OCI-LY7 (cell line): ENCODE measurements at regions not wholly inside any gene's neighbourhood (a gene's known extent, or its start where the extent isn't known, plus 50 kb on each side); places are given as distances from the start of the nearest gene placed in this dataset.

Source experiments
- BruUV-seq: library from RNA; stranded (reverse); fragments of 400-500 nt; replicated peaks from 2 replicates; lab custom pipeline; 2021; lab: Mats Ljungman, UMichigan
- CTCF ChIA-PET: fragments of 300-600 bp; sonication (Branson Sonifier 250); formaldehyde crosslinking; loops from one replicate; lab custom pipeline; 2022; ENCODE audit warnings: antibody characterized with exemption; ENCODE audit not compliant: unreplicated experiment; lab: Charles Lee
- POLR2A ChIA-PET: fragments of 300-600 bp; sonication (Branson Sonifier 250); formaldehyde crosslinking; loops from one replicate; lab custom pipeline; 2022; ENCODE audit warnings: antibody characterized with exemption; lab: Charles Lee
- DNase-seq: peaks from one replicate; pipeline ENCODE4 v3.0.0-alpha.2; 2015; ENCODE audit warnings: low spot score
- H2AFZ ChIP-seq: fragments of 200-600 bp; sonication (generic), shearing (Covaris generic); 2 replicates; pipeline ENCODE4 v1.6.1; 2014; ENCODE audit warnings: mild to moderate bottlenecking, antibody characterized with exemption, low read length, moderate library complexity
- H3K27ac ChIP-seq: fragments of 200-600 bp; sonication (generic); 2 replicates; pipeline ENCODE4 v1.5.1; 2014; ENCODE audit warnings: mixed run types, low read depth, mild to moderate bottlenecking, moderate library complexity, low read length, inconsistent platforms; ENCODE audit not compliant: poor library complexity, severe bottlenecking
- H3K36me3 ChIP-seq: fragments of 200-600 bp; sonication (generic); 2 replicates; pipeline ENCODE4 v1.6.1; 2014; ENCODE audit warnings: mild to moderate bottlenecking, antibody characterized with exemption, low read length, moderate library complexity, mixed read lengths; ENCODE audit not compliant: insufficient read depth
- H3K4me1 ChIP-seq: fragments of 200-600 bp; sonication (generic); 2 replicates; pipeline ENCODE4 v1.5.1; 2014; ENCODE audit warnings: mild to moderate bottlenecking, low read length; ENCODE audit not compliant: insufficient read depth, poor library complexity, severe bottlenecking
- H3K4me2 ChIP-seq: fragments of 200-600 bp; sonication (generic); 2 replicates; pipeline ENCODE4 v1.6.1; 2014; ENCODE audit warnings: mild to moderate bottlenecking, low read length
- H3K4me3 ChIP-seq: fragments of 200-600 bp; sonication (generic); 2 replicates; pipeline ENCODE4 v1.5.1; 2014; ENCODE audit warnings: mild to moderate bottlenecking, low read depth, low read length; ENCODE audit not compliant: poor library complexity, severe bottlenecking
- H3K79me2 ChIP-seq: fragments of 200-600 bp; sonication (generic); 2 replicates; pipeline ENCODE4 v1.6.1; 2016; ENCODE audit warnings: low read depth, mild to moderate bottlenecking, low read length, moderate library complexity, mixed read lengths; ENCODE audit not compliant: insufficient read depth
- H3K9me2 ChIP-seq: fragments of 200-600 bp; sonication (generic); 2 replicates; pipeline ENCODE4 v1.6.1; 2016; ENCODE audit warnings: mild to moderate bottlenecking, low read length, mixed read lengths; ENCODE audit not compliant: insufficient read depth
- H3K9me3 ChIP-seq: fragments of 200-600 bp; sonication (generic); 2 replicates; pipeline ENCODE4 v1.6.1; 2014; ENCODE audit warnings: mild to moderate bottlenecking, mixed run types, low read length, mixed read lengths
- H4K20me1 ChIP-seq: fragments of 200-600 bp; sonication (generic); 2 replicates; pipeline ENCODE4 v1.6.1; 2014; ENCODE audit warnings: mild to moderate bottlenecking, antibody characterized with exemption, low read length, moderate library complexity, mixed read lengths; ENCODE audit not compliant: insufficient read depth
- EZH2phosphoT487 ChIP-seq: fragments of 200-600 bp; sonication (generic); IDR thresholded peaks from 2 replicates; pipeline ENCODE4 v1.6.1; 2018; ENCODE audit warnings: low read depth, borderline replicate concordance, mild to moderate bottlenecking, mixed run types, antibody characterized with exemption, low read length, moderate library complexity, mixed read lengths
- intact Hi-C: fragments of 100-400 bp; cut with micrococcal nuclease; formaldehyde crosslinking; loops from one replicate; pipeline ENCODE4 v1.10.0; 2022; ENCODE audit not compliant: unreplicated experiment
- TF ChIP-seq, protein P1 (sequence below): fragments of 200-600 bp; sonication (generic); conservative IDR thresholded peaks from 2 replicates; pipeline ENCODE4 v1.5.1; 2014; ENCODE audit warnings: mild to moderate bottlenecking, antibody characterized with exemption, low read length, moderate library complexity, mixed read lengths

DNA sequence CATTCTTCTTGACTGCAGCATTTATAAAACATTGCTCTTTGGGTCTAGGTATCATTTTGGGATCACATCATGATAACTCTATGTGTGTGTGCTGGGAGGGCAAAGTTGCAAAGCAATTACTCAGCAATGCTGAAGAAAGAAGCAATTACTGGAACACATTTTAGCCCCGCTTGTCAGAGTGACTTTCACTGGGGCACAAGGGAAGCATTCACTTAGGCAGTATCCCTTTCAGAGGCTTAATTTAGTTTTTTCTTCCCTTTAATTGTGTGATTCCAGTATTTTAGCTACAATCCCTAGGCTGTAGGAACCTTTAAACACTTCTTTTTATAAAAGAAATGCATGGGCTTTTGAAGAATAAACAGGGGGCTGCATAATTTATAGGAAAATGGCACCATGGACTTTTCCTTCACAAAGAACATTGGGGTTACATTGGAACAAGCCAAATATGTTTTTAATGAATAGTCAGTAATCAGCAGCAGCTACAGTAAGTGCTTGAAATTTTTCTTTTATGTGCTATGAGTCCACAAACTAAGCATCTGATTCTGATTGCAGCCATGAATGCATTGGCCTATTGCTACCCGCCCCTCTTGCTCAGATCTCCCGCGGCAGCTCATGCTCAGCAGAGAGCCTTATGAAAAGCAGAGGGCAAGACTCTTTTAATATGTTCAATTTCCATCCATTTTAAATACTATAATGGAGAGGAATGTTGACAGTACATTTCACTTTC is 51.2 kb upstream of the NXPH1 start:
- no peak overlapping the region for H3K4me3 ChIP-seq
- no peaks in the 10 kb centered on the region for H3K36me3 ChIP-seq
- no peaks in the 10 kb centered on the region for H3K9me3 ChIP-seq
- BruUV-seq: no TSS peak
- TF ChIP-seq, protein P1, sequence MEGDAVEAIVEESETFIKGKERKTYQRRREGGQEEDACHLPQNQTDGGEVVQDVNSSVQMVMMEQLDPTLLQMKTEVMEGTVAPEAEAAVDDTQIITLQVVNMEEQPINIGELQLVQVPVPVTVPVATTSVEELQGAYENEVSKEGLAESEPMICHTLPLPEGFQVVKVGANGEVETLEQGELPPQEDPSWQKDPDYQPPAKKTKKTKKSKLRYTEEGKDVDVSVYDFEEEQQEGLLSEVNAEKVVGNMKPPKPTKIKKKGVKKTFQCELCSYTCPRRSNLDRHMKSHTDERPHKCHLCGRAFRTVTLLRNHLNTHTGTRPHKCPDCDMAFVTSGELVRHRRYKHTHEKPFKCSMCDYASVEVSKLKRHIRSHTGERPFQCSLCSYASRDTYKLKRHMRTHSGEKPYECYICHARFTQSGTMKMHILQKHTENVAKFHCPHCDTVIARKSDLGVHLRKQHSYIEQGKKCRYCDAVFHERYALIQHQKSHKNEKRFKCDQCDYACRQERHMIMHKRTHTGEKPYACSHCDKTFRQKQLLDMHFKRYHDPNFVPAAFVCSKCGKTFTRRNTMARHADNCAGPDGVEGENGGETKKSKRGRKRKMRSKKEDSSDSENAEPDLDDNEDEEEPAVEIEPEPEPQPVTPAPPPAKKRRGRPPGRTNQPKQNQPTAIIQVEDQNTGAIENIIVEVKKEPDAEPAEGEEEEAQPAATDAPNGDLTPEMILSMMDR: no peak
- TF ChIP-seq EZH2phosphoT487: no peak
- DNase-seq: no peak
- intact Hi-C loops: no loop called here
- no peaks in the 10 kb centered on the region for H3K4me1 ChIP-seq
- ChIA-PET CTCF (no interaction called here), POLR2A (interaction anchor here (1.4 kb wide), 1 partner anchor 24 kb away, joined by 4 read pairs; no protein-coding TSS in a partner anchor)
- no peaks in the 10 kb centered on the region for H3K9me2 ChIP-seq
- H3K4me2 ChIP-seq: no peak overlapping the region
- no peaks in the 10 kb centered on the region for H4K20me1 ChIP-seq
- no peaks in the 10 kb centered on the region for H3K79me2 ChIP-seq
- H3K27ac ChIP-seq: no peak overlapping the region
- H2AFZ ChIP-seq: no peak overlapping the region
